ENCODE measurements at regions not wholly inside any gene's neighbourhood (a gene's known extent, or its start where the extent isn't known, plus 50 kb on each side); places are given as distances from the start of the nearest gene placed in this dataset.

DNA sequence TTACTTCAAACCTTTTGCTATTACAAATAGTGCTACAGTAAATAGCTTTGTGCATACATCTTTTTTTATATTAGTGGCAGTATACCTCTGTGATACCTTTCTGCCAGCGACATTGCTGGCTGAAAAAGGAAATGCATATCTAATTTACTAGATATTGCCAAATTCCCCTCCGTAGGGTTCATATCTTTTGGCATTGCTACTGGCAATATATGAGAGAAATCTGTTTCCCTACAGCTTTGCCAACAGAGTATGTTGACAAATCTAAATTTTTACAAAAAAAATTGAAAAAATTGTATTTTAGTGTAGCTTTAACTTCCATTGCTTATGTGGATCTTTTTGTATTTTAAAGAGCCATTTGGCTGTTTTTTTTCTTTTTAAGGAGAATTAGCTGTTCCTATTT lies 426.7 kb downstream of the TRIB2 start:
- H3K27ac ChIP-seq (ENCODE audit: low read length) = no peak overlapping the region
- no peaks in the 10 kb centered on the region for H3K36me3 ChIP-seq (replicated peaks; ENCODE audit: insufficient read depth, low read length)
- no peaks in the 10 kb centered on the region for H3K27me3 ChIP-seq (replicated peaks; ENCODE audit: insufficient read depth, low read length)
- DNase-seq = no peak
- no peaks in the 10 kb centered on the region for H3K79me2 ChIP-seq (ENCODE audit: low read length)
- no peak overlapping the region for H2AFZ ChIP-seq (ENCODE audit: low read length)
- H4K20me1 ChIP-seq (ENCODE audit: insufficient read depth, low read length) = no peaks in the 10 kb centered on the region
- no peaks in the 10 kb centered on the region for H3K9me2 ChIP-seq (replicated peaks; ENCODE audit: insufficient read depth, low read length)
- no peak overlapping the region for H3K4me3 ChIP-seq (ENCODE audit: low read length)
- no peak overlapping the region for H3K4me2 ChIP-seq (ENCODE audit: low read depth, low read length)
- H3K9me3 ChIP-seq (replicated peaks; ENCODE audit: insufficient read depth, low read length) = no peaks in the 10 kb centered on the region
- H3K9ac ChIP-seq (ENCODE audit: low read length) = no peak overlapping the region
- TF ChIP-seq EZH2phosphoT487 (IDR thresholded peaks at IDR 0.05; ENCODE audit: low read length) (no peak), EZH2 (optimal IDR thresholded peaks at IDR 0.05; ENCODE audit: low read depth, low read length) (no peak)
- TF ChIP-seq, protein P1, sequence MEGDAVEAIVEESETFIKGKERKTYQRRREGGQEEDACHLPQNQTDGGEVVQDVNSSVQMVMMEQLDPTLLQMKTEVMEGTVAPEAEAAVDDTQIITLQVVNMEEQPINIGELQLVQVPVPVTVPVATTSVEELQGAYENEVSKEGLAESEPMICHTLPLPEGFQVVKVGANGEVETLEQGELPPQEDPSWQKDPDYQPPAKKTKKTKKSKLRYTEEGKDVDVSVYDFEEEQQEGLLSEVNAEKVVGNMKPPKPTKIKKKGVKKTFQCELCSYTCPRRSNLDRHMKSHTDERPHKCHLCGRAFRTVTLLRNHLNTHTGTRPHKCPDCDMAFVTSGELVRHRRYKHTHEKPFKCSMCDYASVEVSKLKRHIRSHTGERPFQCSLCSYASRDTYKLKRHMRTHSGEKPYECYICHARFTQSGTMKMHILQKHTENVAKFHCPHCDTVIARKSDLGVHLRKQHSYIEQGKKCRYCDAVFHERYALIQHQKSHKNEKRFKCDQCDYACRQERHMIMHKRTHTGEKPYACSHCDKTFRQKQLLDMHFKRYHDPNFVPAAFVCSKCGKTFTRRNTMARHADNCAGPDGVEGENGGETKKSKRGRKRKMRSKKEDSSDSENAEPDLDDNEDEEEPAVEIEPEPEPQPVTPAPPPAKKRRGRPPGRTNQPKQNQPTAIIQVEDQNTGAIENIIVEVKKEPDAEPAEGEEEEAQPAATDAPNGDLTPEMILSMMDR (IDR thresholded peaks at IDR 0.05; ENCODE audit: low read length) = no peak
- no peaks in the 10 kb centered on the region for H3K4me1 ChIP-seq (ENCODE audit: low read length)
- H3F3A ChIP-seq (ENCODE audit: insufficient read depth, low read length) = no peaks in the 10 kb centered on the region

DNA sequence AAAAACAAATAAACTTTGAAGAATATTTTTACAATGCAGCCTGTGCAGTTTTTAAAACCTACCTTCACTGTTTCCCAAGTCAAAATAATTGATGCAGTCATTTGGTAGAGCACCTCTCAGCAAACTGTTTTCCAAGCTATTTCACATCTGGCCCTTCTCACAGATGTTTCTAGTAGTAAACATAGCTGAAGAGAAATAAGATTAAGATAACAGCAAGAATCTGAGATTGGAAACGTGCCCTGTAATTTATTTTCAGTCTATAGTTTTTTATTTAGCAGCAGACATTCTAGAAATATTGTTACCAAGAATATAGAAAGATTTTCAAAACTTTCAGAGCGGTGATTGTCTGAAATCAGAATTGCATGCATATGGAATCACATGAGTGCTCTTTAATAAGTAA lies 440.2 kb downstream of the TRIB2 start:
- TF ChIP-seq, protein P1 (IDR thresholded peaks at IDR 0.05; ENCODE audit: low read length) = no peak
- TF ChIP-seq EZH2phosphoT487 (IDR thresholded peaks at IDR 0.05; ENCODE audit: low read length) (no peak), EZH2 (optimal IDR thresholded peaks at IDR 0.05; ENCODE audit: low read depth, low read length) (no peak)
- no peaks in the 10 kb centered on the region for H3K79me2 ChIP-seq (ENCODE audit: low read length)

DNA sequence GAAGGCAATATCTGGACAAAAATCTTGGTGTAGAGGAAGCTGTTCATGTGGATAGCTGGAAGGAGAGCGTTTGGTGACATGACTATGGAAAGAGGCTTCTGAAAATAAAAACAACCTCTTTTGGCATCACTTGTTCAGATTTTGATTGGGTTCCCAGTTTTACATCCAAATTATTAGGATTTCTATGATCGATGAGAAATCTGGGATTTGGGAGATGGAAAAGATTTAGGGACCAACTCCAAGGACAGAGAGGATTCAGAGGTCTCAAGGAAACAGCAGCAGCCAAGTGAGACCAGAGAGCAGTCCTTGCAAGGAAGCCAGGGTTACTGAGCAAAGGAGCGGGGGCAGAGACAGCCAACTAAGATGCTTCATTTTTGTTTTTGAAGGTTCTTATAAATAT lies 441.7 kb downstream of the TRIB2 start:
- Histone ChIP-seq H3K4me3 (ENCODE audit: low read length) (no peak overlapping the region), H3K9ac (ENCODE audit: low read length) (no peak overlapping the region), H3K27ac (ENCODE audit: low read length) (no peak overlapping the region), H3K4me1 (ENCODE audit: low read length) (no peaks in the 10 kb centered on the region), H3K4me2 (ENCODE audit: low read depth, low read length) (no peak overlapping the region), H3K36me3 (replicated peaks; ENCODE audit: insufficient read depth, low read length) (no peaks in the 10 kb centered on the region), H3K27me3 (replicated peaks; ENCODE audit: insufficient read depth, low read length) (no peaks in the 10 kb centered on the region), H2AFZ (ENCODE audit: low read length) (no peak overlapping the region), H4K20me1 (ENCODE audit: insufficient read depth, low read length) (no peaks in the 10 kb centered on the region), H3K9me2 (replicated peaks; ENCODE audit: insufficient read depth, low read length) (no peaks in the 10 kb centered on the region), H3F3A (ENCODE audit: insufficient read depth, low read length) (no peaks in the 10 kb centered on the region), H3K79me2 (ENCODE audit: low read length) (no peaks in the 10 kb centered on the region), H3K9me3 (replicated peaks; ENCODE audit: insufficient read depth, low read length) (no peaks in the 10 kb centered on the region)
- TF ChIP-seq, protein P1 (IDR thresholded peaks at IDR 0.05; ENCODE audit: low read length) = no peak
- TF ChIP-seq EZH2 (optimal IDR thresholded peaks at IDR 0.05; ENCODE audit: low read depth, low read length) (no peak), EZH2phosphoT487 (IDR thresholded peaks at IDR 0.05; ENCODE audit: low read length) (no peak)
- no peak for DNase-seq

More for the DNA sequence above, 440.2 kb downstream of the TRIB2 start:
- H4K20me1 ChIP-seq (ENCODE audit: insufficient read depth, low read length) = no peaks in the 10 kb centered on the region
- no peaks in the 10 kb centered on the region for H3K9me3 ChIP-seq (replicated peaks; ENCODE audit: insufficient read depth, low read length)
- no peaks in the 10 kb centered on the region for H3K27me3 ChIP-seq (replicated peaks; ENCODE audit: insufficient read depth, low read length)
- no peak overlapping the region for H2AFZ ChIP-seq (ENCODE audit: low read length)
- no peak overlapping the region for H3K9ac ChIP-seq (ENCODE audit: low read length)
- H3F3A ChIP-seq (ENCODE audit: insufficient read depth, low read length) = no peaks in the 10 kb centered on the region
- no peak overlapping the region for H3K4me2 ChIP-seq (ENCODE audit: low read depth, low read length)
- no peak for DNase-seq
- no peak overlapping the region for H3K4me3 ChIP-seq (ENCODE audit: low read length)
- H3K9me2 ChIP-seq (replicated peaks; ENCODE audit: insufficient read depth, low read length) = no peaks in the 10 kb centered on the region
- no peaks in the 10 kb centered on the region for H3K36me3 ChIP-seq (replicated peaks; ENCODE audit: insufficient read depth, low read length)
- H3K4me1 ChIP-seq (ENCODE audit: low read length) = no peaks in the 10 kb centered on the region
- no peak overlapping the region for H3K27ac ChIP-seq (ENCODE audit: low read length)
